Lower leg skin (tissue), 4 donors: ENCODE measurements at regions not wholly inside any gene's neighbourhood (a gene's known extent, or its start where the extent isn't known, plus 50 kb on each side); places are given as distances from the start of the nearest gene placed in this dataset.

Experiments used
- DNase-seq, 2 donors: peaks; one replicate each; pipeline ENCODE4 v3.0.0-alpha.2; 2019; ENCODE audit warnings: low spot score in 2 of 2
- H3K4me3 ChIP-seq: fragments of 200-600 bp; sonication (generic); 2 replicates; pipeline ENCODE4 v1.5.1; 2017; ENCODE audit warnings: mild to moderate bottlenecking, low read depth; ENCODE audit not compliant: poor library complexity, severe bottlenecking
- POLR2A ChIP-seq, 2 donors: fragments of 450-650 bp; IDR thresholded peaks; one replicate each; pipeline ENCODE4 v1.6.1; 2016 to 2017; ENCODE audit warnings: antibody characterized with exemption in 2 of 2, mild to moderate bottlenecking in 1 of 2, moderate library complexity in 1 of 2
- WGBS, 2 donors: methylation state at CpG; one replicate each; pipeline ENCODE4 v1.1.5; 2018; 5-methylcytosine and 5-hydroxymethylcytosine counted together
- intact Hi-C: fragments of 100-400 bp; cut with DNase I; formaldehyde crosslinking; loops from one replicate; pipeline ENCODE4 v1.15.0; 2023; ENCODE audit warnings: low total_unique reads
- TF ChIP-seq, protein P1 (sequence below), 3 donors: fragments of 450-650 bp; IDR thresholded peaks; one replicate each; pipeline ENCODE4 v1.5.1; 2016; ENCODE audit warnings: antibody characterized with exemption in 3 of 3, mild to moderate bottlenecking in 3 of 3, moderate library complexity in 2 of 3

DNA sequence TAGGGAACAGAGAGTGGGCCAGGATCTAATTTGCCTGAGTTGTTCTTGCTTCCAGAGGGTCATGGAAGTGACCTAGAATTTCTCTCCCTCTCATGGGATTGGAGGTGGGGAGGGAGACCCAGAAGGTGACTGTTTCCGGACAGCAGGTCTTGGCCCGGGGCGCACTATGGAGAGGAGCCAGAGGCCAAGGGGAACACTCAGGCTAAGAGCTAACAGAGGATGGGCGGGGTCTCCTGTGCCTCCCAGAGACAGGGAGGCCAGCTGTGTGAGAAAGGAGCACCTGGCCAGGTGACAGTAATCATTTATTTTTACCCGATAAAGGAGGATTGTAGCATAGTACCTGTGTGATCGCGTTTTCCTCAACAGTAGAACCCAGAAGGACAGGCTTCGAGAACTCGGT is 50.9 kb upstream of the ANKH start:
- 84 to 87% methylated on average over 9 of the region's 9 CpGs for WGBS, 2 donors
- no peak for TF ChIP-seq POLR2A (IDR thresholded peaks at IDR 0.05)
- TF ChIP-seq, protein P1, sequence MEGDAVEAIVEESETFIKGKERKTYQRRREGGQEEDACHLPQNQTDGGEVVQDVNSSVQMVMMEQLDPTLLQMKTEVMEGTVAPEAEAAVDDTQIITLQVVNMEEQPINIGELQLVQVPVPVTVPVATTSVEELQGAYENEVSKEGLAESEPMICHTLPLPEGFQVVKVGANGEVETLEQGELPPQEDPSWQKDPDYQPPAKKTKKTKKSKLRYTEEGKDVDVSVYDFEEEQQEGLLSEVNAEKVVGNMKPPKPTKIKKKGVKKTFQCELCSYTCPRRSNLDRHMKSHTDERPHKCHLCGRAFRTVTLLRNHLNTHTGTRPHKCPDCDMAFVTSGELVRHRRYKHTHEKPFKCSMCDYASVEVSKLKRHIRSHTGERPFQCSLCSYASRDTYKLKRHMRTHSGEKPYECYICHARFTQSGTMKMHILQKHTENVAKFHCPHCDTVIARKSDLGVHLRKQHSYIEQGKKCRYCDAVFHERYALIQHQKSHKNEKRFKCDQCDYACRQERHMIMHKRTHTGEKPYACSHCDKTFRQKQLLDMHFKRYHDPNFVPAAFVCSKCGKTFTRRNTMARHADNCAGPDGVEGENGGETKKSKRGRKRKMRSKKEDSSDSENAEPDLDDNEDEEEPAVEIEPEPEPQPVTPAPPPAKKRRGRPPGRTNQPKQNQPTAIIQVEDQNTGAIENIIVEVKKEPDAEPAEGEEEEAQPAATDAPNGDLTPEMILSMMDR (IDR thresholded peaks at IDR 0.05), result no peak
- no peak overlapping the region for H3K4me3 ChIP-seq
- intact Hi-C loops, result no loop called here
- no peak for DNase-seq
